HepG2 (cell line): ENCODE measurements at regions not wholly inside any gene's neighbourhood (a gene's known extent, or its start where the extent isn't known, plus 50 kb on each side); places are given as distances from the start of the nearest gene placed in this dataset.

Experiments used
- BRD4 ChIP-seq: sonication (generic); formaldehyde crosslinking; IDR thresholded peaks from 2 replicates; pipeline ENCODE4 v1.4.0; 2020; ENCODE audit warnings: missing genetic modification reagents
- CTCF ChIP-seq: sonication (generic); formaldehyde crosslinking; IDR thresholded peaks from 2 replicates; pipeline ENCODE4 v1.5.0; 2020; ENCODE audit warnings: mild to moderate bottlenecking, missing genetic modification reagents, moderate library complexity

- TF ChIP-seq CTCF (CRISPR knock-in tag) (no peak), BRD4 (no peak)
Observed at GRCh38 chr12:115183752-115184151, 499.8 kb upstream of the TBX3 start.
